ENCODE measurements at regions not wholly inside any gene's neighbourhood (a gene's known extent, or its start where the extent isn't known, plus 50 kb on each side); places are given as distances from the start of the nearest gene placed in this dataset.

- TF ChIP-seq, protein P1, sequence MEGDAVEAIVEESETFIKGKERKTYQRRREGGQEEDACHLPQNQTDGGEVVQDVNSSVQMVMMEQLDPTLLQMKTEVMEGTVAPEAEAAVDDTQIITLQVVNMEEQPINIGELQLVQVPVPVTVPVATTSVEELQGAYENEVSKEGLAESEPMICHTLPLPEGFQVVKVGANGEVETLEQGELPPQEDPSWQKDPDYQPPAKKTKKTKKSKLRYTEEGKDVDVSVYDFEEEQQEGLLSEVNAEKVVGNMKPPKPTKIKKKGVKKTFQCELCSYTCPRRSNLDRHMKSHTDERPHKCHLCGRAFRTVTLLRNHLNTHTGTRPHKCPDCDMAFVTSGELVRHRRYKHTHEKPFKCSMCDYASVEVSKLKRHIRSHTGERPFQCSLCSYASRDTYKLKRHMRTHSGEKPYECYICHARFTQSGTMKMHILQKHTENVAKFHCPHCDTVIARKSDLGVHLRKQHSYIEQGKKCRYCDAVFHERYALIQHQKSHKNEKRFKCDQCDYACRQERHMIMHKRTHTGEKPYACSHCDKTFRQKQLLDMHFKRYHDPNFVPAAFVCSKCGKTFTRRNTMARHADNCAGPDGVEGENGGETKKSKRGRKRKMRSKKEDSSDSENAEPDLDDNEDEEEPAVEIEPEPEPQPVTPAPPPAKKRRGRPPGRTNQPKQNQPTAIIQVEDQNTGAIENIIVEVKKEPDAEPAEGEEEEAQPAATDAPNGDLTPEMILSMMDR (conservative IDR thresholded peaks at IDR 0.05 in 1 of 2, IDR thresholded peaks at IDR 0.05 in 1 of 2; ENCODE audit: low read depth in 1 of 2, low read length in 2 of 2), result no peak
- no peak for TF ChIP-seq EZH2 (IDR thresholded peaks at IDR 0.05; ENCODE audit: low read length, missing control alignments)
These were observed 376.4 kb downstream of the BRINP2 start for GRCh38 chr1:177547200-177547599.
